Neural cell (in vitro differentiated cells): ENCODE measurements at regions not wholly inside any gene's neighbourhood (a gene's known extent, or its start where the extent isn't known, plus 50 kb on each side); places are given as distances from the start of the nearest gene placed in this dataset.

Source experiments
- H2AFZ ChIP-seq: fragments of 200-600, 300-800 bp; sonication (generic), shearing (Covaris generic); 2 replicates; pipeline ENCODE4 v1.6.0; 2014; ENCODE audit warnings: low read depth, mild to moderate bottlenecking, antibody characterized with exemption, low read length, moderate library complexity
- H3F3A ChIP-seq: fragments of 200-600 bp; shearing (Covaris generic); 2 replicates; pipeline ENCODE4 v1.6.1; 2016; ENCODE audit warnings: mild to moderate bottlenecking, moderate library complexity, mixed read lengths, antibody characterized with exemption, low read length; ENCODE audit not compliant: insufficient read depth, poor library complexity, severe bottlenecking
- H3K27ac ChIP-seq: fragments of 200-600, 300-800 bp; sonication (generic), shearing (Covaris generic); 2 replicates; pipeline ENCODE4 v1.5.1; 2014; ENCODE audit warnings: mild to moderate bottlenecking, low read length, moderate library complexity
- H3K27me3 ChIP-seq: fragments of 300-800, 200-600 bp; sonication (generic), shearing (Covaris generic); 2 replicates; pipeline ENCODE4 v1.6.0; 2014; ENCODE audit warnings: mild to moderate bottlenecking, low read depth, low read length, moderate library complexity; ENCODE audit not compliant: insufficient read depth
- H3K36me3 ChIP-seq: fragments of 300-800, 200-600 bp; sonication (generic), shearing (Covaris generic); 2 replicates; pipeline ENCODE4 v1.5.1; 2014; ENCODE audit warnings: mild to moderate bottlenecking, antibody characterized with exemption, low read length, moderate library complexity; ENCODE audit not compliant: insufficient read depth
- H3K4me2 ChIP-seq: fragments of 300-800, 200-600 bp; sonication (generic), shearing (Covaris generic); 2 replicates; pipeline ENCODE4 v1.6.0; 2014; ENCODE audit warnings: mild to moderate bottlenecking, low read length
- H3K4me3 ChIP-seq: fragments of 300-800, 200-600 bp; sonication (generic), shearing (Covaris generic); 2 replicates; pipeline ENCODE4 v1.5.1; 2014; ENCODE audit warnings: mild to moderate bottlenecking, low read length, moderate library complexity
- H3K79me2 ChIP-seq: fragments of 200-600 bp; shearing (Covaris generic); replicated peaks from 2 replicates; pipeline ENCODE4 v1.6.0; 2014; ENCODE audit warnings: mild to moderate bottlenecking, low read length, moderate library complexity; ENCODE audit not compliant: insufficient read depth
- H3K9ac ChIP-seq: fragments of 300-800, 200-600 bp; sonication (generic), shearing (Covaris generic); 2 replicates; pipeline ENCODE4 v1.6.1; 2016; ENCODE audit warnings: mild to moderate bottlenecking, low read length, mixed read lengths
- H3K9me2 ChIP-seq: fragments of 200-600 bp; shearing (Covaris generic); 2 replicates; pipeline ENCODE4 v1.6.1; 2016; ENCODE audit warnings: mild to moderate bottlenecking, low read length, mixed read lengths; ENCODE audit not compliant: insufficient read depth
- H3K9me3 ChIP-seq: fragments of 200-600, 300-800 bp; sonication (generic), shearing (Covaris generic); 2 replicates; pipeline ENCODE4 v1.6.1; 2016; ENCODE audit warnings: mild to moderate bottlenecking, mixed run types, low read length, moderate library complexity, mixed read lengths
- H4K20me1 ChIP-seq: fragments of 200-600 bp; shearing (Covaris generic); 2 replicates; pipeline ENCODE4 v1.6.1; 2016; ENCODE audit warnings: mild to moderate bottlenecking, mixed run types; ENCODE audit not compliant: insufficient read depth
- EP300 ChIP-seq: fragments of 450-650 bp; conservative IDR thresholded peaks from 2 replicates; pipeline ENCODE4 v1.6.1; 2014; ENCODE audit warnings: antibody characterized with exemption, mild to moderate bottlenecking, moderate library complexity; ENCODE audit not compliant: poor library complexity, severe bottlenecking
- EZH2 ChIP-seq: fragments of 200-600, 300-800 bp; shearing (Covaris generic), sonication (generic); IDR thresholded peaks from 2 replicates; pipeline ENCODE4 v1.6.1; 2014; ENCODE audit warnings: antibody characterized with exemption, low read length, borderline replicate concordance, mild to moderate bottlenecking; ENCODE audit not compliant: insufficient read depth, poor library complexity, severe bottlenecking
- MXI1 ChIP-seq: fragments of 450-650 bp; conservative IDR thresholded peaks from 2 replicates; pipeline ENCODE4 v1.6.1; 2014; ENCODE audit warnings: antibody characterized with exemption, mild to moderate bottlenecking; ENCODE audit not compliant: poor library complexity, severe bottlenecking
- POLR2AphosphoS5 ChIP-seq: IDR thresholded peaks from 2 replicates; pipeline ENCODE4 v1.6.1; 2012
- RAD21 ChIP-seq: fragments of 450-650 bp; conservative IDR thresholded peaks from 2 replicates; pipeline ENCODE4 v1.6.1; 2014; ENCODE audit warnings: antibody characterized with exemption, mild to moderate bottlenecking, moderate library complexity
- SMC3 ChIP-seq: fragments of 450-650 bp; conservative IDR thresholded peaks from 2 replicates; pipeline ENCODE4 v1.6.1; 2014; ENCODE audit warnings: antibody characterized with exemption, mild to moderate bottlenecking, moderate library complexity; ENCODE audit not compliant: poor library complexity
- TAF1 ChIP-seq: IDR thresholded peaks from 2 replicates; pipeline ENCODE4 v1.6.1; 2012; ENCODE audit warnings: low read depth
- TF ChIP-seq, protein P1 (sequence below): IDR thresholded peaks from 2 replicates; pipeline ENCODE4 v1.6.1; 2012; ENCODE audit warnings: borderline replicate concordance
- TF ChIP-seq, protein P2 (sequence below): fragments of 450-650 bp; IDR thresholded peaks from 2 replicates; pipeline ENCODE4 v1.5.1; 2014; ENCODE audit warnings: antibody characterized with exemption, mild to moderate bottlenecking, moderate library complexity; ENCODE audit not compliant: poor library complexity, severe bottlenecking

DNA sequence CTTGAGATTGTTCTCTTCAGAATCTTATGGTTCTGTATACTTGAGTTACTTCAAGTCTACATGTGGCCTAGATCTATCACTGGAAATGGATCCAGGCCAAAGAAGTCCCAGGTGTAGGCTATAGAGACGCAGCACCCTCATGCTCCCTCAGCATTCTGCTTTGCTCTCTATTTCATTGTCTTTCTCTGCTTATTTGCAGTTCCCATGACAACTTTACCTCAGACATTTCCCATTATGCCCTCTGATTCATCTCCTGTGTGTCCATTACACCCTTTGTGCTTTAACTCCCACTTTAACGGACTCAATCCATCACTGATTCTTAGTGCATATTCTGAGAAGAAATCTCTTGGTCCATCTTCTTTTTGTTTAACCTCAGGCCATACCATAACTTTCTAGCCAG, 236.9 kb upstream of the NRIP1 start:
- no peaks in the 10 kb centered on the region for H4K20me1 ChIP-seq
- no peak overlapping the region for H3K4me3 ChIP-seq
- no peaks in the 10 kb centered on the region for H3K79me2 ChIP-seq
- no peak overlapping the region for H3K27ac ChIP-seq
- H2AFZ ChIP-seq, result no peak overlapping the region
- H3K9ac ChIP-seq, result no peak overlapping the region
- no peaks in the 10 kb centered on the region for H3K36me3 ChIP-seq
- TF ChIP-seq, protein P1, sequence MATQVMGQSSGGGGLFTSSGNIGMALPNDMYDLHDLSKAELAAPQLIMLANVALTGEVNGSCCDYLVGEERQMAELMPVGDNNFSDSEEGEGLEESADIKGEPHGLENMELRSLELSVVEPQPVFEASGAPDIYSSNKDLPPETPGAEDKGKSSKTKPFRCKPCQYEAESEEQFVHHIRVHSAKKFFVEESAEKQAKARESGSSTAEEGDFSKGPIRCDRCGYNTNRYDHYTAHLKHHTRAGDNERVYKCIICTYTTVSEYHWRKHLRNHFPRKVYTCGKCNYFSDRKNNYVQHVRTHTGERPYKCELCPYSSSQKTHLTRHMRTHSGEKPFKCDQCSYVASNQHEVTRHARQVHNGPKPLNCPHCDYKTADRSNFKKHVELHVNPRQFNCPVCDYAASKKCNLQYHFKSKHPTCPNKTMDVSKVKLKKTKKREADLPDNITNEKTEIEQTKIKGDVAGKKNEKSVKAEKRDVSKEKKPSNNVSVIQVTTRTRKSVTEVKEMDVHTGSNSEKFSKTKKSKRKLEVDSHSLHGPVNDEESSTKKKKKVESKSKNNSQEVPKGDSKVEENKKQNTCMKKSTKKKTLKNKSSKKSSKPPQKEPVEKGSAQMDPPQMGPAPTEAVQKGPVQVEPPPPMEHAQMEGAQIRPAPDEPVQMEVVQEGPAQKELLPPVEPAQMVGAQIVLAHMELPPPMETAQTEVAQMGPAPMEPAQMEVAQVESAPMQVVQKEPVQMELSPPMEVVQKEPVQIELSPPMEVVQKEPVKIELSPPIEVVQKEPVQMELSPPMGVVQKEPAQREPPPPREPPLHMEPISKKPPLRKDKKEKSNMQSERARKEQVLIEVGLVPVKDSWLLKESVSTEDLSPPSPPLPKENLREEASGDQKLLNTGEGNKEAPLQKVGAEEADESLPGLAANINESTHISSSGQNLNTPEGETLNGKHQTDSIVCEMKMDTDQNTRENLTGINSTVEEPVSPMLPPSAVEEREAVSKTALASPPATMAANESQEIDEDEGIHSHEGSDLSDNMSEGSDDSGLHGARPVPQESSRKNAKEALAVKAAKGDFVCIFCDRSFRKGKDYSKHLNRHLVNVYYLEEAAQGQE, result no peak
- TF ChIP-seq, protein P2, sequence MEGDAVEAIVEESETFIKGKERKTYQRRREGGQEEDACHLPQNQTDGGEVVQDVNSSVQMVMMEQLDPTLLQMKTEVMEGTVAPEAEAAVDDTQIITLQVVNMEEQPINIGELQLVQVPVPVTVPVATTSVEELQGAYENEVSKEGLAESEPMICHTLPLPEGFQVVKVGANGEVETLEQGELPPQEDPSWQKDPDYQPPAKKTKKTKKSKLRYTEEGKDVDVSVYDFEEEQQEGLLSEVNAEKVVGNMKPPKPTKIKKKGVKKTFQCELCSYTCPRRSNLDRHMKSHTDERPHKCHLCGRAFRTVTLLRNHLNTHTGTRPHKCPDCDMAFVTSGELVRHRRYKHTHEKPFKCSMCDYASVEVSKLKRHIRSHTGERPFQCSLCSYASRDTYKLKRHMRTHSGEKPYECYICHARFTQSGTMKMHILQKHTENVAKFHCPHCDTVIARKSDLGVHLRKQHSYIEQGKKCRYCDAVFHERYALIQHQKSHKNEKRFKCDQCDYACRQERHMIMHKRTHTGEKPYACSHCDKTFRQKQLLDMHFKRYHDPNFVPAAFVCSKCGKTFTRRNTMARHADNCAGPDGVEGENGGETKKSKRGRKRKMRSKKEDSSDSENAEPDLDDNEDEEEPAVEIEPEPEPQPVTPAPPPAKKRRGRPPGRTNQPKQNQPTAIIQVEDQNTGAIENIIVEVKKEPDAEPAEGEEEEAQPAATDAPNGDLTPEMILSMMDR, result no peak
- TF ChIP-seq TAF1 (no peak), SMC3 (no peak), POLR2AphosphoS5 (no peak), EZH2 (no peak), EP300 (no peak)
- H3F3A ChIP-seq, result no peaks in the 10 kb centered on the region
- no peaks in the 10 kb centered on the region for H3K9me3 ChIP-seq
- no peak overlapping the region for H3K4me2 ChIP-seq
- no peaks in the 10 kb centered on the region for H3K9me2 ChIP-seq
- H3K27me3 ChIP-seq, result no peaks in the 10 kb centered on the region

DNA sequence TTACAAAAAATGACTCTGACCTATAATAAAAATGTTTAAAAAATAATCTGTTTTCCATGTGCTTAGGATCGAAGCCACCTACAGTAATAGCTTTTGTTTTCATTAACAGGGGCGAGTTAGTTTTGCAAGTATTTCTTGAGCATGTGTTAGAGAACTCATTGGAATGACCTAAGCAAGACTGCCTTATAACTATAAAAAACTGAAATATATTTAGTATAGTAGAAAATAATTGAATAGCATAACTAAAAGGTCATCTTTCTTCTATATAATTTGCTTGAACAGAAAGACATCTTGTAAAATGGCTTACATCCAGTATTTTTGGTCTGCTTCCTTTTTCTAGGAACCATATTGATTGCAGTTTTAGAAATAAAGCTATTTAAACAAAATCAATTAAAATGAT, 241.5 kb upstream of the NRIP1 start:
- no peak overlapping the region for H2AFZ ChIP-seq
- H3K27me3 ChIP-seq, result no peaks in the 10 kb centered on the region
- no peaks in the 10 kb centered on the region for H3K79me2 ChIP-seq
- no peak overlapping the region for H3K4me2 ChIP-seq
- no peak overlapping the region for H3K4me3 ChIP-seq
- no peaks in the 10 kb centered on the region for H4K20me1 ChIP-seq
- H3K9me3 ChIP-seq, result no peaks in the 10 kb centered on the region
- no peaks in the 10 kb centered on the region for H3K36me3 ChIP-seq
- H3K27ac ChIP-seq, result no peak overlapping the region
- no peaks in the 10 kb centered on the region for H3F3A ChIP-seq
- no peak overlapping the region for H3K9ac ChIP-seq
- TF ChIP-seq POLR2AphosphoS5 (no peak), TAF1 (no peak), RAD21 (no peak), EZH2 (no peak), SMC3 (no peak), MXI1 (no peak)
- TF ChIP-seq, protein P2, result no peak
- TF ChIP-seq, protein P1, result no peak
- H3K9me2 ChIP-seq, result no peaks in the 10 kb centered on the region
